Osteoblast (primary cell): ENCODE measurements at regions not wholly inside any gene's neighbourhood (a gene's known extent, or its start where the extent isn't known, plus 50 kb on each side); places are given as distances from the start of the nearest gene placed in this dataset.

Source experiments
- DNase-seq: peaks from one replicate; pipeline ENCODE4 v3.0.0; 2011; ENCODE audit warnings: low spot score, mixed read lengths; ENCODE audit not compliant: insufficient read length; ENCODE audit errors: missing footprints
- H2AFZ ChIP-seq: 2 replicates; pipeline ENCODE4 v1.6.0; 2011; ENCODE audit warnings: mild to moderate bottlenecking, low read length
- H3K27ac ChIP-seq: 2 replicates; pipeline ENCODE4 v1.5.1; 2011; ENCODE audit warnings: mild to moderate bottlenecking, low read depth, low read length, moderate library complexity
- H3K27me3 ChIP-seq: 2 replicates; pipeline ENCODE4 v1.6.0; 2012; ENCODE audit warnings: mild to moderate bottlenecking, control low read depth, inconsistent platforms, low read length, moderate library complexity; ENCODE audit not compliant: insufficient read depth
- H3K36me3 ChIP-seq: 2 replicates; pipeline ENCODE4 v1.5.1; 2011; ENCODE audit warnings: mild to moderate bottlenecking, low read length, control low read depth, moderate library complexity; ENCODE audit not compliant: insufficient read depth
- H3K4me1 ChIP-seq: 2 replicates; pipeline ENCODE4 v1.5.1; 2011; ENCODE audit warnings: mild to moderate bottlenecking, low read length, control low read depth, moderate library complexity; ENCODE audit not compliant: insufficient read depth
- H3K4me2 ChIP-seq: 2 replicates; pipeline ENCODE4 v1.6.0; 2011; ENCODE audit warnings: mild to moderate bottlenecking, low read length; ENCODE audit not compliant: insufficient read depth
- H3K4me3 ChIP-seq: fragments of 200-600 bp; sonication (generic); 3 replicates; pipeline ENCODE4 v1.5.1; 2012; ENCODE audit warnings: mild to moderate bottlenecking, low read length, inconsistent platforms; ENCODE audit not compliant: insufficient read depth
- H3K79me2 ChIP-seq: 2 replicates; pipeline ENCODE4 v1.6.0; 2012; ENCODE audit warnings: mild to moderate bottlenecking, low read length, control low read depth, inconsistent platforms; ENCODE audit not compliant: insufficient read depth
- H3K9me3 ChIP-seq: 2 replicates; pipeline ENCODE4 v1.5.1; 2011; ENCODE audit warnings: low read depth, low read length, control low read depth
- H4K20me1 ChIP-seq: 2 replicates; pipeline ENCODE4 v1.6.0; 2012; ENCODE audit warnings: mild to moderate bottlenecking, low read length, control low read depth; ENCODE audit not compliant: insufficient read depth
- TF ChIP-seq, protein P1 (sequence below): IDR thresholded peaks from 2 replicates; pipeline ENCODE4 v1.5.1; 2011; ENCODE audit warnings: mild to moderate bottlenecking, low read depth, low read length, moderate library complexity; ENCODE audit errors: extremely low read depth

DNA sequence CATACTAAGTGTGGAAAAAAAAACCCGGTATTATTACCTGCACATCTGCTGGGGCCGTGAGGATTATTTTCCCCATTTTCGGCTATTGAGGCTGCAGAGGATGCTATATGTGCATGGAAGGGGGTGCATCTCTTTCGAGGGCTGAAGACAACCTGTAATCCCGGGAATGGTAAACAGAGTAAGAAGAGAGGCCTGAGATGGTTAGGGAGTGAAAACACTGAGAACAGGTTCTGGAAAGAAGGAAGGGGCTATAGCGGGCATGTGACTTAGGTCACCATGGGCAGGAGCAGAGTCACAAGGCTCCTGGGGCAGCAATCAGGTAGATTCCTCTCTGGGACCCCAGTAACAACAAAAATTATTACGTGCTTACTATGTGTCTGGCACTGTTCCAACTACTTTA, 299.1 kb downstream of the RRAGC start:
- Histone ChIP-seq H3K36me3 (no peaks in the 10 kb centered on the region), H3K4me1 (no peaks in the 10 kb centered on the region), H2AFZ (no peak overlapping the region), H3K9me3 (no peaks in the 10 kb centered on the region), H3K27ac (no peak overlapping the region), H3K4me3 (no peak overlapping the region), H3K27me3 (peaks cover 6% of the 10 kb centered on the region), H4K20me1 (no peaks in the 10 kb centered on the region), H3K79me2 (no peaks in the 10 kb centered on the region), H3K4me2 (no peak overlapping the region)
- no peak for DNase-seq
- TF ChIP-seq, protein P1, sequence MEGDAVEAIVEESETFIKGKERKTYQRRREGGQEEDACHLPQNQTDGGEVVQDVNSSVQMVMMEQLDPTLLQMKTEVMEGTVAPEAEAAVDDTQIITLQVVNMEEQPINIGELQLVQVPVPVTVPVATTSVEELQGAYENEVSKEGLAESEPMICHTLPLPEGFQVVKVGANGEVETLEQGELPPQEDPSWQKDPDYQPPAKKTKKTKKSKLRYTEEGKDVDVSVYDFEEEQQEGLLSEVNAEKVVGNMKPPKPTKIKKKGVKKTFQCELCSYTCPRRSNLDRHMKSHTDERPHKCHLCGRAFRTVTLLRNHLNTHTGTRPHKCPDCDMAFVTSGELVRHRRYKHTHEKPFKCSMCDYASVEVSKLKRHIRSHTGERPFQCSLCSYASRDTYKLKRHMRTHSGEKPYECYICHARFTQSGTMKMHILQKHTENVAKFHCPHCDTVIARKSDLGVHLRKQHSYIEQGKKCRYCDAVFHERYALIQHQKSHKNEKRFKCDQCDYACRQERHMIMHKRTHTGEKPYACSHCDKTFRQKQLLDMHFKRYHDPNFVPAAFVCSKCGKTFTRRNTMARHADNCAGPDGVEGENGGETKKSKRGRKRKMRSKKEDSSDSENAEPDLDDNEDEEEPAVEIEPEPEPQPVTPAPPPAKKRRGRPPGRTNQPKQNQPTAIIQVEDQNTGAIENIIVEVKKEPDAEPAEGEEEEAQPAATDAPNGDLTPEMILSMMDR: no peak

DNA sequence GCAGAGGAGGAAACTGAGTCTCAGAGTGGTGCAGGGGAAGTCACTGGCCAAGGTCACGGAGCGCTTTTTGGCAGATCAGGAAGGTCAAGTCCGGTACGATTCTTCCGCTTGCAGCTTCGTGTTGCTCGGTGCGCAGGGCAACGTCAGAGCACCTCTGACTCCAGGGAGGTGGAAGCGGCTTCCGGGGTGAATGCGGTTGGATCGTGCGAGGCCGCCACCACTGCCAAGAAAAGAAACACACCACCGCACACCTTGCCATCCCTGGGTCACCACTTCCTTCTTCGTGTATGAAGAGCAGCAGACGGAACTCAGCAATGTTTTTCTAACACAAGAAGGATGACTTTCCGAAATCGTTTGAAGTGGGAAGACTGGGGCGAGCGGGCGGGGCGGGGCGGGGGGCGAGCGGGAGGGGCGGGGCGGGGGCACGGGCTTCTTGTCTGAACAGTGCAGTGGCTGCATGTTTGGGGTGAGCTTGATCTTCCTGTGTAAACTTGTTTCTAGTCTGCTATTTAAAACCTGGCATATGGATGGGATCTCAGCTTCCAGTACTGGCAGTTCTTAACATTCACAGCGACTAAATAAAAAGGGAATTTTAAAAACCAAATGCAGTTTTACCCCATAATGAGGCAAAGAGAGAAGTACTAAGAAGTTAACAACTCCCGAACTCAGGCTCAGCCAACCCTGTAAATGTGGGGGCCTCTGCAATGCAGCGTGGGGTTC, 300.0 kb downstream of the RRAGC start:
- Histone ChIP-seq H3K79me2 (no peaks in the 10 kb centered on the region), H3K4me2 (no peak overlapping the region), H3K4me1 (no peaks in the 10 kb centered on the region), H4K20me1 (no peaks in the 10 kb centered on the region), H3K27me3 (peaks cover 6% of the 10 kb centered on the region), H2AFZ (no peak overlapping the region), H3K36me3 (no peaks in the 10 kb centered on the region), H3K9me3 (no peaks in the 10 kb centered on the region), H3K27ac (no peak overlapping the region), H3K4me3 (no peak overlapping the region)
- no peak for DNase-seq
- TF ChIP-seq, protein P1: no peak

DNA sequence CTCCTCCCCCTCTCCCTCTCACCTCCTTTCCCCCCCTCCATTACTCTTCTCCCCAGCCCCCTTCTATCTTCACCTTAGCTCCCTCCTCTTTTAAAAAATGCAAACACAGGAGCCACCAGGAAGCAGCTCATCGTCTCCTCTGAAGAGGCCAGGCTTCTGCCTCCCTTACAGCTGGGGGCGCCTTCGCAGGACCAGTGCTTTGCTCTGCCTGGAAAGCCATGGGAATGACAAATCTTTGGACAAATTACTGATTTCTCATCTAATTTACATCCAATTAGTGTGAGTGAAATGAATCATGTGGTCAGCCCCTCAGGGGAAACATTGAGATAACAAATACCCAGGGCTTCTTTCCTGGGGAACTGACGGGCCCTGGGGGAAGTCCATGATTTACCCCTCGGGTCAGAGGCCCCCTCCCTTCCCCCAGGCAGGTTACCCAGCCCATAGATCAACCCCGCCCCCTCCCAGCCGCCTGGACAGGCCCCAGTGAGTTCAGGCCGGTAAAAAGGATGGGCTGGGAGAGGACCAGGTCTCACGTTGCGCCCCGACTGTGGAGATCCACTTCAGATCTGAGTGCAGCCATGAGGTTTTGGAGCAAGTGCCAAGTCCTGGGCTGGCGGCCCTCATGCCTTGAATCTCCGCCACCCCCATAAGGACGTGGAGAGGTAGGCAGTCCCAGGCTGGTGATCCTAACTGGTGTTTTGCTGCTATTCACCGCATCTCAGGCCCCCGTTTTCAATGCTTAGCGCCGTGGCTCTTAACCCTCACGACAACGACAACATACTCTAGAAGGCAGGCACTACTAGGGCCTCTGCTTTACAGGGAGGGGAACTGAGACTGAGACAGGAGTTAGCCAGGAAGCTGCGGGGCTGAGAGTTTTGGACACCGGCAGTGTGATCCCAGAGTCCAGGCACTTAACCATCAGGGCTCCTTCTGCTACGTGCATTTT, 300.8 kb downstream of the RRAGC start:
- H3K27me3 ChIP-seq: peaks cover 6% of the 10 kb centered on the region
- H3K36me3 ChIP-seq: no peaks in the 10 kb centered on the region
- H3K27ac ChIP-seq: no peak overlapping the region
- H3K79me2 ChIP-seq: no peaks in the 10 kb centered on the region
- no peak overlapping the region for H2AFZ ChIP-seq
- no peak for DNase-seq
- H3K4me3 ChIP-seq: no peak overlapping the region
- TF ChIP-seq, protein P1: no peak
- H3K4me2 ChIP-seq: no peak overlapping the region
- no peaks in the 10 kb centered on the region for H3K4me1 ChIP-seq
- no peaks in the 10 kb centered on the region for H4K20me1 ChIP-seq
- no peaks in the 10 kb centered on the region for H3K9me3 ChIP-seq

DNA sequence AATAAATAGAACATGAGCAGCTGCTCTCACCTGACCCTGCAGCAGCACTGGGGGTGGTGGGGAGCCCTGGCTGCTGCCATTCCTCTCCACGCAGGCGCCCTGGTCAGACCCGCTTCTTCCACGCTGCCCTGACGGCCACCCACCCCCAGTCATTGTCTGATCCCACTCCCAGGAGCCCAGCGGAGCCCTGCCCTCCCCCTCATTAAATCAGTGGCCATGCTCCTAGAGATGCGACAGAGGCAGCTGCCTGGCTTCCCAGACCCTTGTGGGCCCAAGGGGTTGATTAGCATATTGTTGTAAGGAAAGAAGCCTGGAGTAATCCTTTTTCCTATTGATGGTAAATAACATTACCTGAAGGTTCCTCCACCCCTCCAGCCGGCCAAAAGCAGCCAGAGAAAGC, 301.5 kb downstream of the RRAGC start:
- no peaks in the 10 kb centered on the region for H3K79me2 ChIP-seq
- no peak overlapping the region for H2AFZ ChIP-seq
- no peaks in the 10 kb centered on the region for H3K9me3 ChIP-seq
- no peaks in the 10 kb centered on the region for H4K20me1 ChIP-seq
- no peaks in the 10 kb centered on the region for H3K36me3 ChIP-seq
- no peak overlapping the region for H3K4me2 ChIP-seq
- no peak for DNase-seq
- H3K27ac ChIP-seq: no peak overlapping the region
- no peak overlapping the region for H3K4me3 ChIP-seq
- no peaks in the 10 kb centered on the region for H3K4me1 ChIP-seq
- TF ChIP-seq, protein P1: no peak
- H3K27me3 ChIP-seq: peaks cover 6% of the 10 kb centered on the region
